HepG2 (cell line): ENCODE measurements at regions not wholly inside any gene's neighbourhood (a gene's known extent, or its start where the extent isn't known, plus 50 kb on each side); places are given as distances from the start of the nearest gene placed in this dataset.

Experiments
- CREB1 ChIP-seq, 2 experiments: fragments of 450-650 bp in 1 of 2; IDR thresholded peaks; 2 replicates each; pipeline ENCODE4 v1.6.1; 2016 to 2017; ENCODE audit warnings: control low read depth in 1 of 2, mild to moderate bottlenecking in 1 of 2, missing compliant biosample characterization in 1 of 2, missing genetic modification characterization in 1 of 2
- FOXK2 ChIP-seq: fragments of 450-650 bp; IDR thresholded peaks from 2 replicates; pipeline ENCODE4 v1.6.1; 2016
- HNRNPLL ChIP-seq: fragments of 200-400 bp; formaldehyde crosslinking; IDR thresholded peaks from 2 replicates; pipeline ENCODE4 v1.6.1; 2017; ENCODE audit warnings: mild to moderate bottlenecking, low read depth, low read length; ENCODE audit not compliant: poor library complexity, severe bottlenecking
- NCOA2 ChIP-seq: sonication (generic); formaldehyde crosslinking; IDR thresholded peaks from 2 replicates; pipeline ENCODE4 v1.8.0; 2022; ENCODE audit warnings: inconsistent platforms
- NFRKB ChIP-seq: fragments of 450-650 bp; IDR thresholded peaks from 2 replicates; pipeline ENCODE4 v1.6.1; 2017
- POLR2A ChIP-seq, 2 experiments: IDR thresholded peaks; 2 replicates each; pipeline ENCODE4 v1.6.1; 2011; ENCODE audit warnings: low read depth in 2 of 2, low read length in 2 of 2, mild to moderate bottlenecking in 1 of 2, moderate library complexity in 1 of 2; ENCODE audit not compliant: insufficient read depth in 1 of 2
- RFX5 ChIP-seq: IDR thresholded peaks from 2 replicates; pipeline ENCODE4 v1.6.1; 2011; ENCODE audit warnings: low read depth, low read length, improper control_type of control experiment
- ZFP41 ChIP-seq: sonication (generic); formaldehyde crosslinking; IDR thresholded peaks from 2 replicates; pipeline ENCODE4 v1.4.0; 2020; ENCODE audit warnings: mild to moderate bottlenecking, missing genetic modification reagents, borderline replicate concordance
- ZNF274 ChIP-seq: sonication (generic); formaldehyde crosslinking; IDR thresholded peaks from 2 replicates; pipeline ENCODE4 v1.5.1; 2020; ENCODE audit warnings: mild to moderate bottlenecking, missing genetic modification reagents
- ZNF501 ChIP-seq: sonication (generic); formaldehyde crosslinking; IDR thresholded peaks from 2 replicates; pipeline ENCODE4 v1.5.1; 2020; ENCODE audit warnings: mild to moderate bottlenecking, moderate library complexity, missing genetic modification reagents
- ZNF709 ChIP-seq: sonication (generic); formaldehyde crosslinking; IDR thresholded peaks from 2 replicates; pipeline ENCODE4 v1.5.0; 2020; ENCODE audit warnings: mild to moderate bottlenecking, missing genetic modification reagents
- ZNF816 ChIP-seq: sonication (generic); formaldehyde crosslinking; IDR thresholded peaks from 2 replicates; pipeline ENCODE4 v1.8.0; 2022; ENCODE audit warnings: missing genetic modification reagents, mild to moderate bottlenecking, borderline replicate concordance
- TF ChIP-seq, protein P1 (sequence below): sonication (generic); formaldehyde crosslinking; IDR thresholded peaks from 2 replicates; pipeline ENCODE4 v1.5.0; 2020; ENCODE audit warnings: mild to moderate bottlenecking, missing genetic modification reagents, moderate library complexity
- TF ChIP-seq, protein P2 (sequence below): sonication (generic); formaldehyde crosslinking; IDR thresholded peaks from 2 replicates; pipeline ENCODE4 v1.5.1; 2020; ENCODE audit warnings: missing genetic modification reagents, mild to moderate bottlenecking, borderline replicate concordance

DNA sequence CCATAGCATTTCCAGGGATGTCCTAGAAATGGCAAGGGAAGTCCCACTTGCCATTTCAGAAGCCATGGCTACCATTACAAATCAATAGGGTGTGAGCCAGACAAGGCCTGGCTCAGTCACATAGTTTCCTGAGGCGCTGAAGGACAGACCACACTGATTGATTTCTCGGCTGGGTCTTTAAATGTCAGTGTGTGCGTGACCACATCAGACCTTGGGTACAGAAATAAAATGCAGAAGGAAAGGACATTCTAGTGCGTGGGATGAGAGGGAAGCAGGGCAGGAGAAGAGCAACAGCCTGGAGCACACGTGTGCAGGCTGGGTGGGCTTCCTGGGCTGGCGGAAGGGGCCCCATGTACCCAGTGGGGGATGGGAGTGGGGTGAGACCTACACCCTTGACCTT is 58.7 kb upstream of the LYRM9 start:
- no peak for TF ChIP-seq ZNF501 (CRISPR knock-in tag)
- TF ChIP-seq, protein P1, sequence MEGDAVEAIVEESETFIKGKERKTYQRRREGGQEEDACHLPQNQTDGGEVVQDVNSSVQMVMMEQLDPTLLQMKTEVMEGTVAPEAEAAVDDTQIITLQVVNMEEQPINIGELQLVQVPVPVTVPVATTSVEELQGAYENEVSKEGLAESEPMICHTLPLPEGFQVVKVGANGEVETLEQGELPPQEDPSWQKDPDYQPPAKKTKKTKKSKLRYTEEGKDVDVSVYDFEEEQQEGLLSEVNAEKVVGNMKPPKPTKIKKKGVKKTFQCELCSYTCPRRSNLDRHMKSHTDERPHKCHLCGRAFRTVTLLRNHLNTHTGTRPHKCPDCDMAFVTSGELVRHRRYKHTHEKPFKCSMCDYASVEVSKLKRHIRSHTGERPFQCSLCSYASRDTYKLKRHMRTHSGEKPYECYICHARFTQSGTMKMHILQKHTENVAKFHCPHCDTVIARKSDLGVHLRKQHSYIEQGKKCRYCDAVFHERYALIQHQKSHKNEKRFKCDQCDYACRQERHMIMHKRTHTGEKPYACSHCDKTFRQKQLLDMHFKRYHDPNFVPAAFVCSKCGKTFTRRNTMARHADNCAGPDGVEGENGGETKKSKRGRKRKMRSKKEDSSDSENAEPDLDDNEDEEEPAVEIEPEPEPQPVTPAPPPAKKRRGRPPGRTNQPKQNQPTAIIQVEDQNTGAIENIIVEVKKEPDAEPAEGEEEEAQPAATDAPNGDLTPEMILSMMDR (CRISPR knock-in tag): no peak
- no peak for TF ChIP-seq POLR2A (IDR thresholded peaks at IDR 0.05; ENCODE audit: insufficient read depth in 1 of 2, low read depth in 2 of 2, low read length in 2 of 2)
- TF ChIP-seq, protein P2, sequence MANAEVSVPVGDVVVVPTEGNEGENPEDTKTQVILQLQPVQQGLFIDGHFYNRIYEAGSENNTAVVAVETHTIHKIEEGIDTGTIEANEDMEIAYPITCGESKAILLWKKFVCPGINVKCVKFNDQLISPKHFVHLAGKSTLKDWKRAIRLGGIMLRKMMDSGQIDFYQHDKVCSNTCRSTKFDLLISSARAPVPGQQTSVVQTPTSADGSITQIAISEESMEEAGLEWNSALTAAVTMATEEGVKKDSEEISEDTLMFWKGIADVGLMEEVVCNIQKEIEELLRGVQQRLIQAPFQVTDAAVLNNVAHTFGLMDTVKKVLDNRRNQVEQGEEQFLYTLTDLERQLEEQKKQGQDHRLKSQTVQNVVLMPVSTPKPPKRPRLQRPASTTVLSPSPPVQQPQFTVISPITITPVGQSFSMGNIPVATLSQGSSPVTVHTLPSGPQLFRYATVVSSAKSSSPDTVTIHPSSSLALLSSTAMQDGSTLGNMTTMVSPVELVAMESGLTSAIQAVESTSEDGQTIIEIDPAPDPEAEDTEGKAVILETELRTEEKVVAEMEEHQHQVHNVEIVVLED: no peak
- no peak for TF ChIP-seq NCOA2
- TF ChIP-seq HNRNPLL: no peak
- no peak for TF ChIP-seq ZNF274 (CRISPR knock-in tag)
- TF ChIP-seq ZNF816: no peak
- no peak for TF ChIP-seq NFRKB
- TF ChIP-seq ZNF709 (CRISPR knock-in tag): no peak
- no peak for TF ChIP-seq RFX5
- no peak for TF ChIP-seq CREB1 (IDR thresholded peaks at IDR 0.05)
- no peak for TF ChIP-seq CREB1 (CRISPR knock-in tag; IDR thresholded peaks at IDR 0.05)
- TF ChIP-seq ZFP41 (CRISPR knock-in tag): no peak
- no peak for TF ChIP-seq FOXK2
